WI38 (cell line): ENCODE measurements at regions not wholly inside any gene's neighbourhood (a gene's known extent, or its start where the extent isn't known, plus 50 kb on each side); places are given as distances from the start of the nearest gene placed in this dataset.

Experiments used
- H3K4me3 ChIP-seq: 2 replicates; pipeline ENCODE4 v1.5.1; 2011; ENCODE audit warnings: low read depth, mild to moderate bottlenecking, control low read depth, low read length
- TF ChIP-seq, protein P1 (sequence below): IDR thresholded peaks from 2 replicates; pipeline ENCODE4 v1.5.1; 2012; ENCODE audit warnings: low read depth, mild to moderate bottlenecking, control low read depth, low read length

DNA sequence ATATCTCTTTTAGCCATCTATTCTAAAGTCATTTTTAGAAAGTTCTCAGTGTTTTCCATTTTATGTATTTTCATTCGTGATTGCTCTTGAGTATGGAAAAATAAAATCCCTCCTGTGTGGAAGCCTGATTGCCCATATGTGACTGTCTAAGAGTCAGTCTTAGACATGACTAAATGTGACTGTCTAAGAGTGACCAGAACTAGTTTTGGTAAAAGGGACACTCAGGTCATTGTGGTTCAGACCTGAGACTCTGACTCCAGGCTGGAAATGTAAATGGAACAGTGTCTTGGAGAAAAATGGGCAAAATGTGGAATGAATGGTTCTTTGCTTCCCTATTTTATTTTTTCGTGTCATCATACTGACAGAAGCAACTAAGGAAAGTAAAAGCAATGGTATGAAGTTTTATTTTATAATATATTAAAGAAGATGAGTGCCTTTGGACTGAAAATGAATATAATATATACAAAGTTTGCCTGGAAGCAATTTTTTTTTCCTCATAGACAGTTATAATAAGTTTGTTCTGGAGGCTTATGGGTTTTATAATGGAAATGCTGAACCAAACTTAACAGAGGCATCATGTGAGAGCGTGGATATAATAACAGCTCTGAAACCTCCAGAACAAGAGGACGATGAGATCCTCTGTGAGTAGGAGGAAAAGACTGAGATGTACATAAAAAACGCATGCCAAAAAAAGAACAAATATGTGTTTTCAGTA lies 264.4 kb downstream of the ZPLD1 start:
- TF ChIP-seq, protein P1, sequence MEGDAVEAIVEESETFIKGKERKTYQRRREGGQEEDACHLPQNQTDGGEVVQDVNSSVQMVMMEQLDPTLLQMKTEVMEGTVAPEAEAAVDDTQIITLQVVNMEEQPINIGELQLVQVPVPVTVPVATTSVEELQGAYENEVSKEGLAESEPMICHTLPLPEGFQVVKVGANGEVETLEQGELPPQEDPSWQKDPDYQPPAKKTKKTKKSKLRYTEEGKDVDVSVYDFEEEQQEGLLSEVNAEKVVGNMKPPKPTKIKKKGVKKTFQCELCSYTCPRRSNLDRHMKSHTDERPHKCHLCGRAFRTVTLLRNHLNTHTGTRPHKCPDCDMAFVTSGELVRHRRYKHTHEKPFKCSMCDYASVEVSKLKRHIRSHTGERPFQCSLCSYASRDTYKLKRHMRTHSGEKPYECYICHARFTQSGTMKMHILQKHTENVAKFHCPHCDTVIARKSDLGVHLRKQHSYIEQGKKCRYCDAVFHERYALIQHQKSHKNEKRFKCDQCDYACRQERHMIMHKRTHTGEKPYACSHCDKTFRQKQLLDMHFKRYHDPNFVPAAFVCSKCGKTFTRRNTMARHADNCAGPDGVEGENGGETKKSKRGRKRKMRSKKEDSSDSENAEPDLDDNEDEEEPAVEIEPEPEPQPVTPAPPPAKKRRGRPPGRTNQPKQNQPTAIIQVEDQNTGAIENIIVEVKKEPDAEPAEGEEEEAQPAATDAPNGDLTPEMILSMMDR = no peak
- no peak overlapping the region for H3K4me3 ChIP-seq

DNA sequence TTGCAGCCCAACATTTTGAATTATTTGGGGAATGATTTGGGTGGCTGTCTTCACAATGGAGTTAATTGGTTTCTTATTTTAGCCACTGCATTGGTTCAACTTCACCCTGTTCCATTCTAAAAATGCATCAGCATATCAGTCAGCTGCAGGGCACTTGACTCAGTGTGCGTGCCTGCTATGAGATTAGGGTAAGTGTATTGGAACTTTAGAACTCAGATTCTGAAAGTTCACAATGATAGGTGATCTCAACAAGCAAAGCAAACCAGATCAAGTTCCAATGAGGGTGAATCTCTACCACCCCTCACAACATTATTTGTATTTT lies 265.0 kb downstream of the ZPLD1 start:
- H3K4me3 ChIP-seq = no peak overlapping the region
- TF ChIP-seq, protein P1 = no peak

DNA sequence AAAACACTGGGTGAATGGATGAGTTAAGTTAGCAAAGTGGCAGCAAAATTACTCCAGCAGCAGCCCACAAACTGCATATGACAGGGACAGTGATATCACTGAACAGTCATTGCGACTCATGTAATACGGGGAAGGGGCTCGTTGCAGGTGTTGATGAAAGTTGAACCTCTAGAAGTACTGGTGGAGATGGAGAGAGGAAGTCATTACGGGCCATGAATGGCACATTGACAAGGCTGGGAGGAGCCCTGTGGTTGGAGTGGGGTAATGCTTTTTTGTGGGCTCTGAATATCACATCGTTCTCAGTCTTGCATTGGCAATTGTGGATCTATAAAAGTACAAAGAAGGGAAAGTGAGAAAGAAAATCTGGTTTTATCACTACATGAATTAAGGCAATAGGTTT lies 278.1 kb downstream of the ZPLD1 start:
- H3K4me3 ChIP-seq = no peak overlapping the region
- TF ChIP-seq, protein P1 = no peak

DNA sequence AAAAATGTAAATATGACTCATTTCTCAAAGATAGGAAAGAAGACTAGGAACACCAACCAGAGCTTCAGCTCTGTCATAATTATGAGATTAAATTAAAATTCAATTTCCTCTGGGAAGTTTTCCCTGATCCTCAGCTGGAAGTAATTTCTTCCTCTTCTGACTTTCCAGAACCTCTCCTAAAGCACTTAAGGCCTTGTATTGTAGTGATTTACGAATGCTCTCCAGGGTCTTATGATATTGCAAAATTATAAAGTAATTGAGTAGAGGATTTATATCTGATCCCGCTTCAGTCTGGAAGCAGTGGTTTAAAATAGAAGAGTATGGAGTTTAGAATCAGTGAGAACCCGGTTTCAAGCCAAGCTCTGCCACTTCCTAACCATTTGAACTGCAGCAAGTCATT lies 279.8 kb downstream of the ZPLD1 start:
- TF ChIP-seq, protein P1 = no peak
- no peak overlapping the region for H3K4me3 ChIP-seq

DNA sequence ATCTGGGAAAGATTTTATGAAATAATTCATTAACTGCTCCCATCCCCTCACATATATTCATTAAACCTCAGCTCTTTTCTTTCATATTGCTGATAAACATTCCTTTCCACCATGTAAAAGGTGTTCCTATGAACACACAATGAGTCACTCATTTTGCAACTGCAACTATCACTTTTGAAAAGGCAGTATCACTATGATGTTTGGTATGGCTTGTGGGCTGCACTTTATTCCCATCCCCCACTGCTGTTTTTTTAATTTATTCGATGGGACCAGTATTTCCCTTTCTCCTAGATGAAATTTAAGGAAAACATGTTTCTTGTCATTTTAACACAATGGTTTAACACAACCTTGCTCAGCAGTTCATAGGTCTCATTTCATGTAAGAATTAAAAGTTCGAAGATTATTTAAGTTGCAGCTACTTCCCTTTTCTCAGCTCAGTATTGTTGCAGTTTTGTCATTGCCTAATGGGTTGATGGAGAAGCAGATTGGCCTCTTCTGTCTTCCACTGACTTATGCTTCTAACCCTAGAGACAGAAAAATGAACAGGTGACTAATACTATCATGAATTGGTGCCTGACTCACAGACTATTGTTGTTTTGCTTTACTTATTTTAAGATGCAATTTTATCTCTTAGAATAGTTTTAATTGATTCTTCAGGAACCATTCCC lies 280.3 kb downstream of the ZPLD1 start:
- H3K4me3 ChIP-seq = no peak overlapping the region
- TF ChIP-seq, protein P1 = no peak

DNA sequence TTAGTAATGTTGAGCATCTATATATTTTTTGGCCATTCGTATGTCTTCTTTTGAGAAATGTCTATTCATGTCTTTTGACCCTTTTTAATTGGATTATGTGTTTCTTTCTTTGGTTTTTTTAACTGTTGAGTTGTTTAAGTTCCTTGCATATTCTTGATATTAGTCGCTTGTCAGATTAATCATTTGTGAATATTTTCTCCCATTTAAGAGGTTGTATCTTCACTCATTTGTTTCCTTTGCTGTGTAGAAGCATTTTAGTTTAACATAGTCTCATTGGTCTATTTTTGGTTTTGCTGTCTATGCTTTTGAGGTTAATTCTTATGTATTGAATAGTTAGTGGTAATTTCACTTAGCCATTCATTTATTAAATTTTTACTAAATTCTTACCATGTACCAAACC lies 283.8 kb downstream of the ZPLD1 start:
- no peak overlapping the region for H3K4me3 ChIP-seq
- TF ChIP-seq, protein P1 = no peak

DNA sequence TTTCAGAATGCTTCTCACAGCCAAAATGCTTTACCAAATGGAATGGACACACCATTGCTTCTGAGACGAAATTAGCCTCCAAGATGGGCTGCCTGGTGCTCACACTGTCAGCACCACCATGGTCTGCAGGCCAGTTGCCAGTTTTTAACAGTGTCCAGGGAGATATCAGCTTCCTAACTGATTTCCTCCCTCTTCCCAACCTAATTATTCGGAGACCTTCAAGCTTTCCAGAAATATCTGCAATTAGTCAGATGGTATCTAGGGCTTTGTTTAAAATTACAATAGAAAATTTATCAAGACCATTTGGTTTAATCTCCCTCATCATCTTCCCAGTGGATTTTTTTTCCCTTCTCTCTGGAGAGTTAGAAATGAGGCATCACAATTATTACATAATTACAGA lies 287.5 kb downstream of the ZPLD1 start:
- no peak overlapping the region for H3K4me3 ChIP-seq
- TF ChIP-seq, protein P1 = no peak
